ENCODE measurements at regions not wholly inside any gene's neighbourhood (a gene's known extent, or its start where the extent isn't known, plus 50 kb on each side); places are given as distances from the start of the nearest gene placed in this dataset.

DNA sequence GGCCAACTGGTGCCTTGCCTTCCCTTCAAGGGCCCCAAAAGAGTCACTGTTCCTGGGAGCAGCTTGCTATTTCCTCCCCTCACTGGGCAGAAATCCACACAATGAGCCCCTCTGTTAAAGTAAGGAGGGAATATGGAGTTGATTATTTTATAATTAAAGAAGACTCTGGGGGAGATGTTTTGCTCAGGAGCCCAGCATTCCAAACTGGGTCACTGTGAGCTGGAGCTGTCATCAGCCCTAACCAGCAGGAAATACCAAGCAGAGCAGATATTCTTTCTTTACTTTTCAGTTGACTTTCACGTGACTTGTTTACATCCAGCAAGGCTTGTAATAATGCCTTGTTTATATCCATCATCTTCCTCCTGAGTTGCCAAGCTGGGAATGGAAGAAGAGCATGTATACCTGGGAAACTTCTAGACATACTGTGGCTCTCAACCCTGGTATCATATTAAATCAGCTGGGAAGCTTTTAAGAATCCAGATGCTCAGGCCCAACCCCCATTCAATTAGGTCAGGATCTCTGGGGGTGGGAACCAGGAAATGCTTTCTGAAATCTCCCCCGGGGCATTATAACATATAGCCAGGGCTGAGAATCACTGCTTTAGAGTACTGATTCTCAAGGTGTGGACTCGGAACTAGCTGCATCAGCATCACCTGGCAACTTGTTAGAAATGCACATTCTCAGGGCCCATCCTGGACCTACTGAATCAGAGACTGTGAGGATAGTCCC, 175.6 kb upstream of the MYLIP start:
- TF ChIP-seq, protein P1, sequence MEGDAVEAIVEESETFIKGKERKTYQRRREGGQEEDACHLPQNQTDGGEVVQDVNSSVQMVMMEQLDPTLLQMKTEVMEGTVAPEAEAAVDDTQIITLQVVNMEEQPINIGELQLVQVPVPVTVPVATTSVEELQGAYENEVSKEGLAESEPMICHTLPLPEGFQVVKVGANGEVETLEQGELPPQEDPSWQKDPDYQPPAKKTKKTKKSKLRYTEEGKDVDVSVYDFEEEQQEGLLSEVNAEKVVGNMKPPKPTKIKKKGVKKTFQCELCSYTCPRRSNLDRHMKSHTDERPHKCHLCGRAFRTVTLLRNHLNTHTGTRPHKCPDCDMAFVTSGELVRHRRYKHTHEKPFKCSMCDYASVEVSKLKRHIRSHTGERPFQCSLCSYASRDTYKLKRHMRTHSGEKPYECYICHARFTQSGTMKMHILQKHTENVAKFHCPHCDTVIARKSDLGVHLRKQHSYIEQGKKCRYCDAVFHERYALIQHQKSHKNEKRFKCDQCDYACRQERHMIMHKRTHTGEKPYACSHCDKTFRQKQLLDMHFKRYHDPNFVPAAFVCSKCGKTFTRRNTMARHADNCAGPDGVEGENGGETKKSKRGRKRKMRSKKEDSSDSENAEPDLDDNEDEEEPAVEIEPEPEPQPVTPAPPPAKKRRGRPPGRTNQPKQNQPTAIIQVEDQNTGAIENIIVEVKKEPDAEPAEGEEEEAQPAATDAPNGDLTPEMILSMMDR (conservative IDR thresholded peaks at IDR 0.05; ENCODE audit: low read length) = no peak
- no peak for TF ChIP-seq EZH2phosphoT487 (IDR thresholded peaks at IDR 0.05; ENCODE audit: borderline replicate concordance, low read depth, low read length)

Data from OCI-LY7 (cell line).